CD4-positive, alpha-beta memory T cell (primary cell): ENCODE measurements at regions not wholly inside any gene's neighbourhood (a gene's known extent, or its start where the extent isn't known, plus 50 kb on each side); places are given as distances from the start of the nearest gene placed in this dataset.

ENCODE experiments used
- CTCF ChIA-PET: fragments of 350-600 bp; sonication (Branson Sonifier 250); formaldehyde crosslinking; loops from one replicate; lab custom pipeline; 2021; ENCODE audit warnings: inconsistent platforms; ENCODE audit not compliant: partially characterized antibody; lab: Charles Lee
- POLR2A ChIA-PET: fragments of 350-600 bp; sonication (Branson Sonifier 250); formaldehyde crosslinking; loops from one replicate; lab custom pipeline; 2021; ENCODE audit not compliant: partially characterized antibody; lab: Charles Lee
- DNase-seq, 5 donors: peaks; one replicate each; pipeline versions ENCODE4 v3.0.0 to v3.0.0-alpha.2; 2020 to 2022; ENCODE audit warnings: mixed read lengths in 1 of 5
- H3K27ac ChIP-seq: one replicate; pipeline ENCODE4 v1.7.0; 2013; ENCODE audit warnings: low read depth, low read length
- H3K27me3 ChIP-seq: 2 replicates; pipeline ENCODE4 v1.7.0; 2013; ENCODE audit warnings: mild to moderate bottlenecking, low read length, moderate library complexity; ENCODE audit not compliant: insufficient read depth
- H3K36me3 ChIP-seq: 2 replicates; pipeline ENCODE4 v1.7.0; 2013; ENCODE audit warnings: mild to moderate bottlenecking, low read length, moderate library complexity; ENCODE audit not compliant: insufficient read depth
- H3K4me1 ChIP-seq: 2 replicates; pipeline ENCODE4 v1.7.0; 2013; ENCODE audit warnings: mild to moderate bottlenecking, low read length, moderate library complexity; ENCODE audit not compliant: insufficient read depth
- H3K4me3 ChIP-seq, 2 donors: one replicate each; pipeline ENCODE4 v1.7.0; 2013; ENCODE audit warnings: low read length in 2 of 2, mild to moderate bottlenecking in 1 of 2
- H3K9me3 ChIP-seq, 2 donors: one replicate each; pipeline ENCODE4 v1.7.0; 2013; ENCODE audit warnings: low read length in 2 of 2, control low read depth in 1 of 2; ENCODE audit not compliant: control insufficient read depth in 1 of 2
- H3K27ac Mint-ChIP-seq, 7 donors: one replicate each; pipeline ENCODE4 v1.8.0; 2020 to 2021; ENCODE audit warnings: mixed read lengths in 7 of 7, mild to moderate bottlenecking in 6 of 7, inconsistent platforms in 3 of 7, moderate library complexity in 3 of 7
- H3K27me3 Mint-ChIP-seq, 2 donors: one replicate each; pipeline ENCODE4 v1.8.0; 2020 to 2021; ENCODE audit warnings: mixed read lengths in 2 of 2
- H3K36me3 Mint-ChIP-seq, 2 donors: one replicate each; pipeline ENCODE4 v1.8.0; 2020 to 2021; ENCODE audit warnings: mixed read lengths in 2 of 2, inconsistent platforms in 1 of 2, mild to moderate bottlenecking in 1 of 2
- H3K4me1 Mint-ChIP-seq, 4 donors: one replicate each; pipeline ENCODE4 v1.8.0; 2020 to 2021; ENCODE audit warnings: mixed read lengths in 4 of 4, mild to moderate bottlenecking in 1 of 4
- H3K4me3 Mint-ChIP-seq, 8 donors: one replicate each; pipeline ENCODE4 v1.8.0; 2020 to 2021; ENCODE audit warnings: mixed read lengths in 8 of 8, mild to moderate bottlenecking in 7 of 8, moderate library complexity in 6 of 8, inconsistent platforms in 3 of 8
- H3K9me3 Mint-ChIP-seq, 8 donors: one replicate each; pipeline ENCODE4 v1.8.0; 2020 to 2021; ENCODE audit warnings: mixed read lengths in 8 of 8, mild to moderate bottlenecking in 5 of 8, inconsistent platforms in 3 of 8, moderate library complexity in 1 of 8
- intact Hi-C: fragments of 100-400 bp; cut with micrococcal nuclease; formaldehyde crosslinking; loops from one replicate; pipeline ENCODE4 v1.15.1; 2023

DNA sequence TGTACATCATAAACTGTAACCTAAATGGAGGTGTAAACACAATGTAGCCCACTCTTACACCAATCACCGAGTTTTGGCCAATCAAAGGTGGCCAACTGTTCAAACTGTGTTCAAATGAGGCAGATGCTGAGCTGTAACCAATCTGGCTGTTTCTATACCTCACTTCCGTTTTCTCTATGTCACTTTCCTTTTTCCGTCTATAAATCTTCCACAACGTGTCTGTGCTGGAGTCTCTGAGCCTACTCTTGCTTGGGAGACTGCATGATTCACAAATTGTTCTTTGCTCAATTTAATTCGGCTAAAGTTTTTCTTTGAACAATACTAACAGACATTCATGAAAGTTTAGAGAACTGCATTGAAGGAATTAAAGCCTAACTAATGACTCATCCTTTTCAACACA lies 547.1 kb upstream of the USP15 start:
- ChIA-PET CTCF (no interaction called here), POLR2A (no interaction called here)
- no peaks in the 10 kb centered on the region for H3K36me3 ChIP-seq
- intact Hi-C loops, result no loop called here
- no peaks in the 10 kb centered on the region for H3K27me3 ChIP-seq
- H3K4me3 ChIP-seq, result no peak overlapping the region
- Mint-ChIP-seq H3K4me3 (no peak overlapping the region), H3K27me3 (no peaks in the 10 kb centered on the region), H3K27ac (no peak overlapping the region), H3K4me1 (no peaks in the 10 kb centered on the region), H3K9me3 (peaks cover 0 to 5% (median 2%) of the 10 kb centered on the region in 8 donors), H3K36me3 (no peaks in the 10 kb centered on the region)
- no peak for DNase-seq
- H3K9me3 ChIP-seq, result no peaks in the 10 kb centered on the region
- no peaks in the 10 kb centered on the region for H3K4me1 ChIP-seq
- H3K27ac ChIP-seq, result no peak overlapping the region

DNA sequence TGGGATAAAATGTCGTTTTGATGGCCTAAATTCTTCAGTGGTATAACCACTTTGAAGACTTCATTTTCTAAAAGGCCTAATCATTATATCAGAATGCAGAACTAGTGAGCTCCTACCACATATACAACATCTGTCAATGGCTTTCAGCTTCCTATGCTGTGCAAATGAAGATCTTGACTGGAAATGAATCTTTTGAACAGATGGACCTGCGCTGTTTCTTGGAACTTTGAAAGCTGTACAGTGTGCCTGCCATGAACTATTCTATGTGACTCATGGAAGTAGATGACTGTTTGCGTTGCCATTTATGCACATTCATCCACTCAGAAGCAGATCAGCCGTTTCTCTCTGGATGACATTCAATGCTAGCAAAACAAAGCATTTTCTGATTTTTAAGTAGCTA lies 542.2 kb upstream of the USP15 start:
- H3K36me3 Mint-ChIP-seq, result no peaks in the 10 kb centered on the region
- Histone ChIP-seq H3K9me3 (no peaks in the 10 kb centered on the region), H3K27ac (no peak overlapping the region), H3K4me3 (no peak overlapping the region), H3K4me1 (no peaks in the 10 kb centered on the region), H3K36me3 (no peaks in the 10 kb centered on the region), H3K27me3 (no peaks in the 10 kb centered on the region)
- H3K27me3 Mint-ChIP-seq, result no peaks in the 10 kb centered on the region
- ChIA-PET CTCF (no interaction called here), POLR2A (no interaction called here)
- H3K4me3 Mint-ChIP-seq, result no peak overlapping the region
- peaks cover 0 to 8% (median 3%) of the 10 kb centered on the region in 8 donors for H3K9me3 Mint-ChIP-seq
- intact Hi-C loops, result no loop called here
- DNase-seq, result no peak
- no peak overlapping the region for H3K27ac Mint-ChIP-seq
- H3K4me1 Mint-ChIP-seq, result no peaks in the 10 kb centered on the region

DNA sequence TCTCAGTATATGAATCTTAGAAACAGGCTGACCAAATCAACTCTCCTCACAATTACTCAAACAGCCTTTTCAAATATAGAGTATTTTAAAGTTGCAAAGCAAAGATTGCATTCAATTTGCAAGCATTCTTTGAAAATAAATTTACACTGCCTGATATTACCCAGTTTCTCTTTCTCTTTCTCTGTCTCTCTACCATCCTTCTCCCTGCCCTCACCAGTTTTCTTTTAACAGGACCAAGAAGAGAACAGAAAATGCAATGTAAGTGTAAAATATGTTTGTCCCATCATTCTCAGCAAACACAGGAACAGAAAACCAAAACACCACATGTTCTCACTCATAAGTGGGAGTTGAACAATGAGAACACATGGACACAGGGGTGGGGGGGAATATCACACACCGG lies 520.3 kb upstream of the USP15 start:
- no peak overlapping the region for H3K27ac Mint-ChIP-seq
- H3K4me1 Mint-ChIP-seq, result no peaks in the 10 kb centered on the region
- no peak for DNase-seq
- H3K36me3 Mint-ChIP-seq, result no peaks in the 10 kb centered on the region
- ChIA-PET CTCF (no interaction called here), POLR2A (no interaction called here)
- H3K4me3 Mint-ChIP-seq, result no peak overlapping the region
- intact Hi-C loops, result no loop called here
- no peaks in the 10 kb centered on the region for H3K9me3 ChIP-seq
- no peaks in the 10 kb centered on the region for H3K27me3 ChIP-seq
- H3K4me3 ChIP-seq, result no peak overlapping the region
- no peaks in the 10 kb centered on the region for H3K4me1 ChIP-seq
- peaks cover 0 to 10% (median 3%) of the 10 kb centered on the region in 8 donors for H3K9me3 Mint-ChIP-seq
- no peak overlapping the region for H3K27ac ChIP-seq
- no peaks in the 10 kb centered on the region for H3K36me3 ChIP-seq
- no peaks in the 10 kb centered on the region for H3K27me3 Mint-ChIP-seq

DNA sequence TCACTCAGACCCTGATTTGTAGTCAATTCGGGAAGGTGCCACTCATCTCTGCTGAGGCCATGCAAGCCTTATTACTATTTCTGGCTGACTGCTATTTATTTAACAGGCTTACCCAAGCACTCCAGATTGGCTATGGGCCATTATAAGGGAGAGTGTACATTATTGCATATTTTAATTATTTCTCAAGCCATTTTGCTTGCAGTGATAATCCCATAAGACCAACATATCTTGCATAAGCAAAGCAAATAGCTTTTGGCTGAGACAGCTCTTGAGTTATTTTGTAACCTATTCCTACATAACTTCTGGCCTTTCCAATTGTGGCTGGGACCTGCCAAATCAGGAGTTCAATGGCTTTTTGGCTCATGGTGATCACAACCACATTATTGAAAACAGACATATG lies 509.6 kb upstream of the USP15 start:
- H3K4me3 Mint-ChIP-seq, result no peak overlapping the region
- no peak for DNase-seq
- H3K4me1 Mint-ChIP-seq, result no peaks in the 10 kb centered on the region
- ChIA-PET POLR2A (no interaction called here), CTCF (no interaction called here)
- H3K36me3 ChIP-seq, result no peaks in the 10 kb centered on the region
- H3K36me3 Mint-ChIP-seq, result no peaks in the 10 kb centered on the region
- H3K4me3 ChIP-seq, result no peak overlapping the region
- no peaks in the 10 kb centered on the region for H3K27me3 ChIP-seq
- no peak overlapping the region for H3K27ac Mint-ChIP-seq
- peaks cover 0 to 6% (median 2%) of the 10 kb centered on the region in 8 donors for H3K9me3 Mint-ChIP-seq
- no peaks in the 10 kb centered on the region for H3K27me3 Mint-ChIP-seq
- H3K27ac ChIP-seq, result no peak overlapping the region
- intact Hi-C loops, result no loop called here
- H3K9me3 ChIP-seq, result peaks cover 0 to 3% of the 10 kb centered on the region in 2 donors
- H3K4me1 ChIP-seq, result no peaks in the 10 kb centered on the region

DNA sequence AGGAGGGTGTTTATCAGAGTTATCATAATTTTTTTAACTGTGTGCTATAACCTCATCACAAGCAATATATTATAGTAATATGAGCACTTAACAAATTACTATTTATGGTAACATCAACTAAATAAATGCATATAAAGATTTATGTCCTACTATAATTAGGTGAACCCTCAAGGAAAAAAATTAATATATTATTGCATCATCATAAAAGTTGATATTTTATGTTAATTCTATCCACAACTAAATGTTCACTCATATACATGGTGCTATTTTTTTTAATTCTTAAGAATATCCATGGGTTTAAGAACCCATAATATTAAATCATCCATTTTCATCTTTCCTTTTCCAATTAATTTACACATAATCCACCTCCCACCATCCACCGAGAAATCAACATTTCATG lies 506.0 kb upstream of the USP15 start:
- H3K36me3 Mint-ChIP-seq, result no peaks in the 10 kb centered on the region

DNA sequence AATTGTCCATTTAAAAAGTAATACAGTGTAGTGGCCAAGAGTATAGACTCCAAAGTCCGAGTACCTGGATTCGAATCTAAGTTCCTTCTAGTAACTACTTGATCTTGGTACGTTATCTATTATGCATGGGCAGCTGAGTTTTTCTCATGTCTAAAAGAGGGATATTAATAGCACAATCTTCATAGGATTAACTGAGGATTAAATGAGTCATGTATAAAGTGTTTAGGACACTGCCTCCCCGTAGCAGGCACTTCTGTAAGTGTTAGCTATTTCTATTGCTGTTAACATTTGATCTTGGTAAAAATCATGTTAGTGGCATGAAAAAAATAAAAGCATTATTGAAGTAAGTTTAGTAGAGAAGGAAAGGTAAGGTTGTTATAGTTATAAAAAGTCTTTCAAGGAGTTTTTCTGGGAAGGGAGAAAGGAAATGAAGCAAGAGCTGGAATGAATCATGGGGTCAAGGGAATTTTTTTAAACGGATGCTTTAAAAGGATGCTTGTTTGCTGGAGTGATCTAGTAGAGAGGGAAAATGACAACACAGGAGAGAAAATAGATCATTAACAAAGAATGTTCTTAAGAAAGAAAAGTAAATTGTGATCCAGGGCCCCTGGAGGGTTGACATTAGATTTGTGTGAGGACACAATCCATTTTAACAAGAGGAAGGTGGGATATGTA lies 502.2 kb upstream of the USP15 start:
- no peak overlapping the region for H3K4me3 ChIP-seq
- ChIA-PET CTCF (no interaction called here), POLR2A (no interaction called here)
- Mint-ChIP-seq H3K27ac (no peak overlapping the region), H3K4me1 (no peaks in the 10 kb centered on the region), H3K4me3 (no peak overlapping the region), H3K27me3 (no peaks in the 10 kb centered on the region), H3K9me3 (peaks cover 0 to 5% (median 2%) of the 10 kb centered on the region in 8 donors), H3K36me3 (no peaks in the 10 kb centered on the region)
- no peaks in the 10 kb centered on the region for H3K36me3 ChIP-seq
- no peaks in the 10 kb centered on the region for H3K4me1 ChIP-seq
- no peak for DNase-seq
- no peaks in the 10 kb centered on the region for H3K27me3 ChIP-seq
- H3K27ac ChIP-seq, result no peak overlapping the region
- H3K9me3 ChIP-seq, result no peaks in the 10 kb centered on the region
- intact Hi-C loops, result no loop called here

More for the DNA sequence above, 506.0 kb upstream of the USP15 start:
- DNase-seq, result no peak
- Mint-ChIP-seq H3K9me3 (peaks cover 0 to 2% (median 0%) of the 10 kb centered on the region in 8 donors), H3K27ac (no peak overlapping the region), H3K27me3 (no peaks in the 10 kb centered on the region), H3K4me1 (no peaks in the 10 kb centered on the region), H3K4me3 (no peak overlapping the region)
- intact Hi-C loops, result no loop called here
- H3K27ac ChIP-seq, result no peak overlapping the region
- no peak overlapping the region for H3K4me3 ChIP-seq
- H3K36me3 ChIP-seq, result no peaks in the 10 kb centered on the region
- no peaks in the 10 kb centered on the region for H3K9me3 ChIP-seq
- POLR2A ChIA-PET, result no interaction called here
- no peaks in the 10 kb centered on the region for H3K4me1 ChIP-seq
- CTCF ChIA-PET, result no interaction called here
- H3K27me3 ChIP-seq, result no peaks in the 10 kb centered on the region

DNA sequence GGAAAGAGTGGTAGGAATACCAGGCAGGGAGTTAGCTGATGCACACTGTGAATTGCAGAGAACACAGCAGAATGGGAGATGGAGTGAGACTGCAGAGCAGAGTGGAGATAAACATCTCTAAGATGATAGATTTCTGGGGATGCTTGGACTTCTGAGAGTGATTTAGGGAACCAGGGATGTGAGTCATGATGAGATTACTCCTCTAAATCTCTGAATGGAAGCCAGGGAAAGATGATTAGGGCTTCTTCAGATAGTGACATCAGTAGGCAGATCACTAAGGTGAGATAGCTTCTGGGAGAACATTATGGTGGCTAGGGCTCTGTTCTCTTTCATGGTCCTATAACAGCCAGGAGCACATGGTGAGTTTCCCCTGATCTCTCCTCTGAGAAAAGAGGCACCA lies 501.5 kb upstream of the USP15 start:
- intact Hi-C loops, result no loop called here
- DNase-seq, result no peak
- H3K4me3 ChIP-seq, result no peak overlapping the region
- ChIA-PET POLR2A (no interaction called here), CTCF (no interaction called here)
- no peaks in the 10 kb centered on the region for H3K27me3 ChIP-seq
- Mint-ChIP-seq H3K4me3 (no peak overlapping the region), H3K9me3 (peaks cover 0 to 5% (median 2%) of the 10 kb centered on the region in 8 donors), H3K27ac (no peak overlapping the region), H3K4me1 (no peaks in the 10 kb centered on the region), H3K36me3 (no peaks in the 10 kb centered on the region), H3K27me3 (no peaks in the 10 kb centered on the region)
- no peaks in the 10 kb centered on the region for H3K9me3 ChIP-seq
- H3K36me3 ChIP-seq, result no peaks in the 10 kb centered on the region
- H3K27ac ChIP-seq, result no peak overlapping the region
- H3K4me1 ChIP-seq, result no peaks in the 10 kb centered on the region

DNA sequence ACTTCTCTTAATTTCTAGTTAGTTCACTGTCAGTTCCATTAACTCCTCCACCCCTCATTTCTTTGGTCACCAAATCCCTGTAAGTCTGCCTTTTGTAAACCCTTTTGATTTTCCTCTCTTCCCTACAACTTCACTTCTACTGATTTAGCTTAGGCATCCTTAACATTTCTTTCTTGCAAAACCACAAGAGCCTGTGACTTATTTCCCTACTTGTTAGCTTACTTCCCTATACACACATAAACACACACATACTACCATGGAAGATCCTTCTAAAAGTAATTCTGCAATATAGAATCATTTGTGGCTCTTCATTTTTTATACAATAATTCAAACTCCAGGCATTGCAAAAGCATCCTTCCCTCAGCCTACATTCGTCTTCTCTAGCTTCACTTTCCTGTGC lies 494.3 kb upstream of the USP15 start:
- intact Hi-C loops, result no loop called here
- H3K27ac ChIP-seq, result no peak overlapping the region
- Mint-ChIP-seq H3K9me3 (peaks cover 0 to 26% (median 11%) of the 10 kb centered on the region in 8 donors), H3K4me3 (no peak overlapping the region), H3K27me3 (no peaks in the 10 kb centered on the region), H3K27ac (no peak overlapping the region), H3K4me1 (no peaks in the 10 kb centered on the region), H3K36me3 (no peaks in the 10 kb centered on the region)
- H3K4me1 ChIP-seq, result no peaks in the 10 kb centered on the region
- H3K27me3 ChIP-seq, result no peaks in the 10 kb centered on the region
- H3K9me3 ChIP-seq, result no peaks in the 10 kb centered on the region
- no peak overlapping the region for H3K4me3 ChIP-seq
- DNase-seq, result no peak
- ChIA-PET POLR2A (no interaction called here), CTCF (no interaction called here)
- H3K36me3 ChIP-seq, result no peaks in the 10 kb centered on the region
